H1 (cell line): ENCODE measurements at regions not wholly inside any gene's neighbourhood (a gene's known extent, or its start where the extent isn't known, plus 50 kb on each side); places are given as distances from the start of the nearest gene placed in this dataset.

ENCODE experiments used
- BACH1 ChIP-seq: IDR thresholded peaks from 2 replicates; pipeline ENCODE4 v1.6.1; 2012; ENCODE audit warnings: low read length, improper control_type of control experiment
- CHD2 ChIP-seq: IDR thresholded peaks from 2 replicates; pipeline ENCODE4 v1.6.1; 2012; ENCODE audit warnings: low read length, improper control_type of control experiment
- CTCF ChIP-seq, 3 experiments: IDR thresholded peaks; 1 replicate in 2 of 3; 2 replicates in 1 of 3; pipeline versions ENCODE4 v1.5.1 to v1.6.1; 2011; ENCODE audit warnings: low read length in 3 of 3, mild to moderate bottlenecking in 3 of 3, inconsistent platforms in 2 of 3, low read depth in 1 of 3, moderate library complexity in 1 of 3; ENCODE audit not compliant: insufficient read depth in 1 of 3; ENCODE audit errors: control extremely low read depth in 1 of 3
- EZH2 ChIP-seq: fragments of 200-600 bp; sonication (generic); IDR thresholded peaks from 2 replicates; pipeline ENCODE4 v1.7.1; 2012; ENCODE audit warnings: low read depth, mild to moderate bottlenecking, moderate library complexity, low read length, inconsistent platforms; ENCODE audit not compliant: severe bottlenecking
- FOSL1 ChIP-seq: IDR thresholded peaks from 2 replicates; pipeline ENCODE4 v1.6.1; 2011; ENCODE audit warnings: mild to moderate bottlenecking, low read depth, low read length, moderate library complexity; ENCODE audit not compliant: insufficient read depth
- GABPA ChIP-seq: IDR thresholded peaks from 2 replicates; pipeline ENCODE4 v1.6.1; 2011; ENCODE audit warnings: mild to moderate bottlenecking, low read length, moderate library complexity, borderline replicate concordance; ENCODE audit not compliant: insufficient read depth
- GTF2F1 ChIP-seq: IDR thresholded peaks from 2 replicates; pipeline ENCODE4 v1.6.1; 2012; ENCODE audit warnings: low read depth, low read length, improper control_type of control experiment, borderline replicate concordance
- HDAC2 ChIP-seq, 2 experiments: fragments of 300-600 bp in 1 of 2; sonication (generic) in 1 of 2; IDR thresholded peaks; 2 replicates each; pipeline ENCODE4 v1.6.1; 2011 to 2012; ENCODE audit warnings: low read depth in 2 of 2, low read length in 2 of 2, mild to moderate bottlenecking in 2 of 2, moderate library complexity in 2 of 2, borderline replicate concordance in 1 of 2, inconsistent platforms in 1 of 2
- KDM4A ChIP-seq: IDR thresholded peaks from one replicate; pipeline ENCODE4 v1.7.1; 2012; ENCODE audit warnings: low read depth, mild to moderate bottlenecking, moderate library complexity, low read length, inconsistent platforms; ENCODE audit not compliant: severe bottlenecking
- MAFK ChIP-seq: IDR thresholded peaks from 2 replicates; pipeline ENCODE4 v1.6.1; 2012; ENCODE audit warnings: low read depth, mild to moderate bottlenecking, improper control_type of control experiment, low read length
- POU5F1 ChIP-seq: IDR thresholded peaks from 2 replicates; pipeline ENCODE4 v1.6.1; 2011; ENCODE audit warnings: low read depth, mild to moderate bottlenecking, low read length, moderate library complexity
- RAD21 ChIP-seq, 2 experiments: IDR thresholded peaks in 1 of 2; conservative IDR thresholded peaks in 1 of 2; 2 replicates each; pipeline ENCODE4 v1.6.1; 2011; ENCODE audit warnings: low read depth in 2 of 2, low read length in 2 of 2, improper control_type of control experiment in 1 of 2, inconsistent platforms in 1 of 2, mild to moderate bottlenecking in 1 of 2, moderate library complexity in 1 of 2
- RBBP5 ChIP-seq: IDR thresholded peaks from 2 replicates; pipeline ENCODE4 v1.7.1; 2012; ENCODE audit warnings: low read depth, mild to moderate bottlenecking, inconsistent platforms, low read length, moderate library complexity, borderline replicate concordance
- RFX5 ChIP-seq: IDR thresholded peaks from 2 replicates; pipeline ENCODE4 v1.6.1; 2011; ENCODE audit warnings: low read depth, low read length, improper control_type of control experiment, borderline replicate concordance
- SIRT6 ChIP-seq: IDR thresholded peaks from one replicate; pipeline ENCODE4 v1.7.1; 2012; ENCODE audit warnings: low read length, inconsistent platforms
- SIX5 ChIP-seq: IDR thresholded peaks from 2 replicates; pipeline ENCODE4 v1.6.1; 2011; ENCODE audit warnings: mild to moderate bottlenecking, low read depth, low read length
- SP1 ChIP-seq: IDR thresholded peaks from 2 replicates; pipeline ENCODE4 v1.6.1; 2011; ENCODE audit warnings: low read depth, low read length
- SRF ChIP-seq: IDR thresholded peaks from 2 replicates; pipeline ENCODE4 v1.6.1; 2011; ENCODE audit warnings: mild to moderate bottlenecking, low read depth, low read length, moderate library complexity
- YY1 ChIP-seq: IDR thresholded peaks from 2 replicates; pipeline ENCODE4 v1.6.1; 2011; ENCODE audit warnings: low read depth, mild to moderate bottlenecking, low read length

GRCh38 chr11:123357990-123358827 lies 71.9 kb upstream of the GRAMD1B start (continued):
- TF ChIP-seq YY1 (no peak), KDM4A (peak; percentile 84), RBBP5 (peak; percentile 38), BACH1 (peak; percentile 4), GTF2F1 (no peak), RFX5 (no peak), MAFK (no peak), HDAC2 (IDR thresholded peaks at IDR 0.05; ENCODE audit: borderline replicate concordance in 1 of 2, low read depth in 2 of 2, low read length in 2 of 2) (0 out of 4 replicates have a peak, but pooled peaks of 1 of the 2 experiments have one; percentile 3), EZH2 (peak; percentile 87), SIX5 (no peak), POU5F1 (no peak), RAD21 (IDR thresholded peaks at IDR 0.05 in 1 of 2, conservative IDR thresholded peaks at IDR 0.05 in 1 of 2; ENCODE audit: low read depth in 2 of 2, low read length in 2 of 2) (peak; percentile 41 to 60), CTCF (IDR thresholded peaks at IDR 0.05; ENCODE audit: control extremely low read depth in 1 of 3, insufficient read depth in 1 of 3, low read depth in 1 of 3, low read length in 3 of 3) (peak; percentile 9 to 44 (median 42); a peak in 2 of 4 replicates), CHD2 (no peak), SIRT6 (no peak), SRF (no peak), GABPA (no peak), SP1 (no peak), FOSL1 (no peak)
